Natural killer cell (primary cell): ENCODE measurements at regions not wholly inside any gene's neighbourhood (a gene's known extent, or its start where the extent isn't known, plus 50 kb on each side); places are given as distances from the start of the nearest gene placed in this dataset.

Experiments used
- ATAC-seq, 3 donors: fragments of 150-1000 bp in 2 of 3; fragments of 200-7000 bp in 1 of 3; cut with Tn5 transposase; 1 replicate in 1 of 3; 2 replicates in 2 of 3; pipeline ENCODE4 v1.10.0; 2021; ENCODE audit warnings: mild to moderate bottlenecking in 2 of 3, moderate library complexity in 2 of 3
- DNase-seq, 2 donors: peaks; one replicate each; pipeline versions ENCODE4 v3.0.0 to v3.0.0-alpha.2; 2013 to 2021; ENCODE audit warnings: mixed read lengths in 1 of 2
- H3K27ac ChIP-seq: one replicate; pipeline ENCODE4 v1.5.1; 2013; ENCODE audit warnings: mild to moderate bottlenecking, low read length
- H3K27me3 ChIP-seq: one replicate; pipeline ENCODE4 v1.6.1; 2013; ENCODE audit warnings: low read length; ENCODE audit not compliant: control insufficient read depth, insufficient read depth
- H3K36me3 ChIP-seq: one replicate; pipeline ENCODE4 v1.6.1; 2013; ENCODE audit warnings: low read length; ENCODE audit not compliant: control insufficient read depth, insufficient read depth
- H3K4me1 ChIP-seq: one replicate; pipeline ENCODE4 v1.6.1; 2013; ENCODE audit warnings: low read length; ENCODE audit not compliant: control insufficient read depth, insufficient read depth
- H3K4me3 ChIP-seq: one replicate; pipeline ENCODE4 v1.5.1; 2013; ENCODE audit warnings: low read length
- H3K9me3 ChIP-seq: one replicate; pipeline ENCODE4 v1.6.1; 2013; ENCODE audit warnings: low read length; ENCODE audit not compliant: control insufficient read depth, insufficient read depth
- H3K27ac Mint-ChIP-seq, 2 donors: one replicate each; pipeline ENCODE4 v1.8.0; 2022; ENCODE audit warnings: mild to moderate bottlenecking in 2 of 2, mixed read lengths in 2 of 2, moderate library complexity in 1 of 2
- H3K27me3 Mint-ChIP-seq, 2 donors: one replicate each; pipeline ENCODE4 v1.8.0; 2022; ENCODE audit warnings: low read depth in 2 of 2, mixed read lengths in 2 of 2
- H3K36me3 Mint-ChIP-seq: one replicate; pipeline ENCODE4 v1.8.0; 2022; ENCODE audit warnings: mixed read lengths
- H3K4me1 Mint-ChIP-seq, 2 donors: one replicate each; pipeline ENCODE4 v1.8.0; 2022; ENCODE audit warnings: mixed read lengths in 2 of 2
- H3K4me3 Mint-ChIP-seq: one replicate; pipeline ENCODE4 v1.8.0; 2022; ENCODE audit warnings: mild to moderate bottlenecking, moderate library complexity, mixed read lengths
- H3K9me3 Mint-ChIP-seq, 2 donors: one replicate each; pipeline ENCODE4 v1.8.0; 2022; ENCODE audit warnings: mixed read lengths in 2 of 2
- CTCF ChIP-seq: fragments of 200-600 bp; IDR thresholded peaks from one replicate; pipeline ENCODE4 v1.8.0; 2022; ENCODE audit warnings: antibody characterized with exemption
- WGBS: methylation state at CpG from one replicate; pipeline ENCODE4 v1.1.7; 2013; ENCODE audit warnings: missing lambda C conversion rate; ENCODE audit not compliant: insufficient coverage; 5-methylcytosine and 5-hydroxymethylcytosine counted together
- intact Hi-C: fragments of 100-400 bp; cut with micrococcal nuclease; formaldehyde crosslinking; loops from one replicate; pipeline ENCODE4 v1.14.2; 2022

- Histone ChIP-seq H3K4me1 (peaks cover 37% of the 10 kb centered on the region), H3K9me3 (no peaks in the 10 kb centered on the region), H3K27me3 (no peaks in the 10 kb centered on the region), H3K27ac (peak overlapping the region; percentile 59), H3K4me3 (peak overlapping the region; percentile 44), H3K36me3 (no peaks in the 10 kb centered on the region)
- peaks cover 30 to 34% of the 10 kb centered on the region in 2 donors for H3K4me1 Mint-ChIP-seq
- no peak for TF ChIP-seq CTCF
- ATAC-seq: peak; percentile 86 to 90 (median 86)
- peak overlapping the region; percentile 61 to 77 for H3K27ac Mint-ChIP-seq
- H3K36me3 Mint-ChIP-seq: no peaks in the 10 kb centered on the region
- no peaks in the 10 kb centered on the region for H3K27me3 Mint-ChIP-seq
- under 1% methylated on average over 117 of the region's 117 CpGs for WGBS
- no peaks in the 10 kb centered on the region for H3K9me3 Mint-ChIP-seq
- peak; percentile 58 to 79 for DNase-seq
- peak overlapping the region; percentile 88 for H3K4me3 Mint-ChIP-seq
- intact Hi-C loops: no loop called here
These were observed 159.3 kb upstream of the GRK3 start for GRCh38 chr22:25404928-25405816.

GRCh38 chr22:25405841-25406509 lies 158.5 kb upstream of the GRK3 start:
- intact Hi-C loops: no loop called here
- no peaks in the 10 kb centered on the region for H3K9me3 Mint-ChIP-seq
- no peaks in the 10 kb centered on the region for H3K9me3 ChIP-seq
- no peaks in the 10 kb centered on the region for H3K27me3 ChIP-seq
- peaks cover 30% of the 10 kb centered on the region for H3K4me1 ChIP-seq
- peak overlapping the region; percentile 59 for H3K27ac ChIP-seq
- no peaks in the 10 kb centered on the region for H3K27me3 Mint-ChIP-seq
- peak overlapping the region; percentile 44 for H3K4me3 ChIP-seq
- no peaks in the 10 kb centered on the region for H3K36me3 ChIP-seq
- WGBS: 77% methylated on average over 19 of the region's 19 CpGs
- ATAC-seq: no peak
- H3K4me1 Mint-ChIP-seq: peaks cover 29 to 33% of the 10 kb centered on the region in 2 donors
- peak overlapping the region; percentile 61 to 77 for H3K27ac Mint-ChIP-seq
- no peaks in the 10 kb centered on the region for H3K36me3 Mint-ChIP-seq
- no peak for DNase-seq
- peak overlapping the region; percentile 88 for H3K4me3 Mint-ChIP-seq
- no peak for TF ChIP-seq CTCF

- Histone ChIP-seq H3K27ac (no peak overlapping the region), H3K4me3 (no peak overlapping the region), H3K36me3 (no peaks in the 10 kb centered on the region), H3K4me1 (peaks cover 30% of the 10 kb centered on the region), H3K27me3 (no peaks in the 10 kb centered on the region), H3K9me3 (no peaks in the 10 kb centered on the region)
- Mint-ChIP-seq H3K9me3 (no peaks in the 10 kb centered on the region), H3K27ac (peak overlapping the region; percentile 61 to 77), H3K27me3 (no peaks in the 10 kb centered on the region), H3K4me1 (peaks cover 25 to 29% of the 10 kb centered on the region in 2 donors), H3K36me3 (no peaks in the 10 kb centered on the region), H3K4me3 (peak overlapping the region; percentile 88)
- DNase-seq (no peak), ATAC-seq (no peak)
- TF ChIP-seq CTCF: no peak
- intact Hi-C loops: no loop called here
- 87% methylated on average over 9 of the region's 10 CpGs for WGBS
These were observed 157.8 kb upstream of the GRK3 start for GRCh38 chr22:25406510-25407210.
